ENCODE measurements at regions not wholly inside any gene's neighbourhood (a gene's known extent, or its start where the extent isn't known, plus 50 kb on each side); places are given as distances from the start of the nearest gene placed in this dataset.

DNA sequence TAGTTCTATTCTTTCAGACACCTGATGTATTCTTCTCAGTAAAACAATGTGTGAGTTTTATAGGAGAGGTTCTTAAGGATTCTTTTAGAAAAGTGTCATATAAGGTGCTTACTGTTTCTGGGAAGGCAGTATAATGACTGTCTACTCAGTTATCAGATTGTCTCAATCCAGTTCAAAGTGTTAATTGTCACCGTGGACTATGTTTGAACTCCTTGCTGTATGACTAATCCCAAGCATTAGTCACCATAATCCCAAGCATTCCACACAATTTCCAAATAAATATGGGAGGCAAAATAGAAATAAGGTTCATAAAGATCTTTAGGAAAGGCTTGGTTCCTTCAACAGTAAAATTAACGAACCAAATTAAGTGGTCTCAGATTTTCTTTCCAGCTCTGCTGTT is 342.1 kb upstream of the NR5A2 start:
- peak; percentile 65 for DNase-seq (ENCODE audit: low read depth)
- H3K4me3 ChIP-seq (ENCODE audit: low read length): no peak overlapping the region
- TF ChIP-seq, protein P1, sequence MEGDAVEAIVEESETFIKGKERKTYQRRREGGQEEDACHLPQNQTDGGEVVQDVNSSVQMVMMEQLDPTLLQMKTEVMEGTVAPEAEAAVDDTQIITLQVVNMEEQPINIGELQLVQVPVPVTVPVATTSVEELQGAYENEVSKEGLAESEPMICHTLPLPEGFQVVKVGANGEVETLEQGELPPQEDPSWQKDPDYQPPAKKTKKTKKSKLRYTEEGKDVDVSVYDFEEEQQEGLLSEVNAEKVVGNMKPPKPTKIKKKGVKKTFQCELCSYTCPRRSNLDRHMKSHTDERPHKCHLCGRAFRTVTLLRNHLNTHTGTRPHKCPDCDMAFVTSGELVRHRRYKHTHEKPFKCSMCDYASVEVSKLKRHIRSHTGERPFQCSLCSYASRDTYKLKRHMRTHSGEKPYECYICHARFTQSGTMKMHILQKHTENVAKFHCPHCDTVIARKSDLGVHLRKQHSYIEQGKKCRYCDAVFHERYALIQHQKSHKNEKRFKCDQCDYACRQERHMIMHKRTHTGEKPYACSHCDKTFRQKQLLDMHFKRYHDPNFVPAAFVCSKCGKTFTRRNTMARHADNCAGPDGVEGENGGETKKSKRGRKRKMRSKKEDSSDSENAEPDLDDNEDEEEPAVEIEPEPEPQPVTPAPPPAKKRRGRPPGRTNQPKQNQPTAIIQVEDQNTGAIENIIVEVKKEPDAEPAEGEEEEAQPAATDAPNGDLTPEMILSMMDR (conservative IDR thresholded peaks at IDR 0.05; ENCODE audit: low read length): no peak

DNA sequence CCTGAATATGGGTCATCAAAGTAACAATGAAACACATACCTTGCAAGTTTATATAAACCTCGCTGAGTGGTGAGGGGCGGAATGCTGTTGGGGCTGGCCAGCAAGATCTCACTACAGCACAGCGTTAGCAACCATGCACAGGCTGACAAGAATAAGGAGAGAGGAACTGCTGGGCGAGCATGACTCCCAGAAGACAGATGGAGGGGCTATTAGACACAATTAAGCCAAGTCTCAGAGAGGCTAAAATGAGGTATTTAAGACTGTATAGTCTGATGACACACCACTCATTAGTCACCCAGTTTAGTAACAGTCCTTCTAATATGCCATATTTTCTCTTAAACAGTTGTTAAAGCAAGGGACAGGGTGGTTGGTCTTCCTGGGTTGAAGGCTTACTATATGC is 340.2 kb upstream of the NR5A2 start:
- H3K4me3 ChIP-seq (ENCODE audit: low read length): no peak overlapping the region
- peak; percentile 31 for DNase-seq (ENCODE audit: low read depth)
- TF ChIP-seq, protein P1 (conservative IDR thresholded peaks at IDR 0.05; ENCODE audit: low read length): no peak

DNA sequence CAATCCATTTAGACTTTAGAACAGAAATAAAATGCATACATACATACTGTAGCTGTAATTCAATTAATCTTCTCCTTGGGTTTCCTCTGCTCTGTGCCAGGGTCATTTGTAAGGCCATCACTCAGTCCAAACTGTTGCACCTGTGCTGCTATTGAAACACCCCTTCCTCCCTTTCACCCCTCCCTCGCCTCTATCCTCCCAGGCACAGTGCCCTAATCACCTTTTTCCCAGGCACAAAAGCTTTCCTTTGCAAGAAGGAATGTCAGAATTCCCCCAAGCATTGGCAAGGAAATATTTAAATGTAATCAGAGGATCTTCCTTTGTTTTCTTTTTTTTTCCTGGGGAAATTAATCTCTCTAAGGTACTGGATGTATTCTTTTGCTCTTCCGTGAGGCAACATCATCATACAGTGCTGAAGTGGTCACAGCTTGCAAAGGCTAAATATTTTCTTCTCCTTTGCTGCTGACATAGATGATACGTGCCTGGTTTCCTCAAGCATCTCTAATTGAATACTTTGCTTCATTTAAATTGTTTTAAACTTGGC is 339.3 kb upstream of the NR5A2 start:
- TF ChIP-seq, protein P1 (conservative IDR thresholded peaks at IDR 0.05; ENCODE audit: low read length): no peak

DNA sequence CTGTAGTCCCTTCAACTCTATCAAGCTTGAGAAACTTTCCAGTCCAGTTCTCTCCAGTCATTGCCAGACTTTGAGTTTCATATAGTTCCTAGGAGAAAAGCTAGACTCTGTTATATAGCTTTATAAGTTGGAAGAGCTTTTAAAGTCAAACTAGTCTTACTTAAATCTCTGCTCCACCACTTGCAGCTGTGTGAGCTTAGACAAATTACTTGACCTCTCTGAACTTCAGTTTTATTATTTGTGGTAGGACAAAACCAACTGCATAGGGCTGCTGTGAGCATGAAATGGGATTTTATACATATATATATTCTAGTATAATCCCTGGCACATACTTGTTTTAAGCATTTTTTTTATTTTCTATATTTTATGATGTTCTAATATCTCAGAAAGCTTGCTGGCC is 338.7 kb upstream of the NR5A2 start:
- TF ChIP-seq, protein P1 (conservative IDR thresholded peaks at IDR 0.05; ENCODE audit: low read length): no peak
- H3K4me3 ChIP-seq (ENCODE audit: low read length): no peak overlapping the region

More for the DNA sequence above, 339.3 kb upstream of the NR5A2 start:
- DNase-seq (ENCODE audit: low read depth): no peak
- H3K4me3 ChIP-seq (ENCODE audit: low read length): no peak overlapping the region

DNA sequence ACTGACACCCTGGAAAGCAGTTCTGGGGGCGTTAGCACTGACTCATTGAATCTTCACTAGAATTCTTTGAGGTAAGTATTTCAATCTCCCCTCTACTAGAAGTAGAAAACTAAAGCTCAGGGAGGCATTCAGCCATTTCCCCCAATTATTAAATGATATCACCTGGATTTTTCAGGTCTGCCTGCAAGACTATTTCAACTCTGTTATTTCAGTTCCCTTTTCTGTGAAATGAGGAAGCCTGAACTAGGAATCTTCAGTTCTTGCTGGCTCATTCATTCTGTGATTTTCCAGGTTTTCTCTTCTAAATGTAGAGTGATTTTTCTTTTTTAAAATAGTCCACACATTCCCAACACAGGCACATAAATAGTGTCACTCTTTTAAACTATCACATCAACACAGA is 337.0 kb upstream of the NR5A2 start:
- DNase-seq (ENCODE audit: low read depth): no peak
- H3K4me3 ChIP-seq (ENCODE audit: low read length): no peak overlapping the region
- TF ChIP-seq, protein P1 (conservative IDR thresholded peaks at IDR 0.05; ENCODE audit: low read length): no peak

More for the DNA sequence above, 338.7 kb upstream of the NR5A2 start:
- no peak for DNase-seq (ENCODE audit: low read depth)

DNA sequence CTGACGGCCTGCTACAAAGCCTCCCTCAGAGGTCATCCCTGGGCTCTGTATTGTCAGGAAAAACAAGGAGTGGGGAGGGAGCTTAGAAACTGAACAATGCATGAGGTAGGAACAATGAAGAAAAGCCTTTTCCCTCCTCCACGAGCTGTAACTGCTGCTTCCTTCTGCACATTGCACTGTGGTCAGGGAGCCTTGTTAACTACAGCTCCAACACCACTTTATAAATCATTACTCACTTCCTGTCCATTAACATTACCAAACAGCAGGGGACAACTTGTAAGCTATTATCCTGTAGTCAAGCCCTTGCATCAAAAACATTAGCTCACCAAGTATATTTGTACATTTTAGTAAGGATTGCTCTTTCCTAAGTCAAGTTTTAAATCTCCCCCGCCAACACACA is 336.0 kb upstream of the NR5A2 start:
- TF ChIP-seq, protein P1 (conservative IDR thresholded peaks at IDR 0.05; ENCODE audit: low read length): peak; percentile 13; the same call in 1 of the 2 replicates
- peak; percentile 89 for DNase-seq (ENCODE audit: low read depth)
- H3K4me3 ChIP-seq (ENCODE audit: low read length): no peak overlapping the region

DNA sequence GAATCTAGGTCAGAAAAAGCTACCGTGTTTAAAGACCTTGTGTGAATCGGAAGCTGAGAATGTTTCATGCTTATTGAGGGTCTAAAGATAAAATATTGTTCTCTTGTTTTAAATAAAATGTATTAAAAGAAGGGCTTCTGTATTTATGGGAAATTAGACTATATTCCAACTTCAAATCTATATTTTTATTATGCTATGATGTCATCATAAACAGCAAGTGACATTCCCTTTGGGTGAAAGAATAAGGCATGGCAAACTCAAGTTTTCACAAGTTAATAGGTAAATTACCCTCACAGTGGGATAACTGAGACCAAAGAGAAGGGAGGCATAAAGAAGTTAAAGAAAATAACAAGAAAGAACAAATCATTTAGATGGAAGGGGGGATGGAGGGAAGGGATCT is 333.8 kb upstream of the NR5A2 start:
- DNase-seq (ENCODE audit: low read depth): no peak
- TF ChIP-seq, protein P1 (conservative IDR thresholded peaks at IDR 0.05; ENCODE audit: low read length): no peak
- H3K4me3 ChIP-seq (ENCODE audit: low read length): no peak overlapping the region

All from AG10803 (cell line).